ENCODE measurements at regions not wholly inside any gene's neighbourhood (a gene's known extent, or its start where the extent isn't known, plus 50 kb on each side); places are given as distances from the start of the nearest gene placed in this dataset.

DNA sequence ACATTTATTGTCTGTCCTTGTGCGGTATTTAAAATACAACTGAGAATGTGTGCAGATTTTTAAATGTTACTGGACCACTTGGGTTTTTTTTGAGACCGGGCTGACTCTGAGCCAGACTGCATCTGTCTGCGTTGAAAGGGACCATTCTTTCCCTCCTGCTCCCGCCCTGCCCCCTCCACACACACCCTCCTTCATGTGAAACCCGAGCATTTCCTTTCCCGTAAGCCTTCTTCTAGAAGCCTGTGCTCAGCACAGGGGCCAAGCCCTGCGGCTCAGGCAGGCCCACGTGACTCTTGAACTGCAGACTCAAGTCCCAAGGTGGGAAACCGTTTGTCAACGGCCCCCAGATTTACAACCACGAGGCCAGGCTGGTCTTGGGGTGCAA is 82.7 kb upstream of the FOXC1 start:
- in situ Hi-C loops (cut with HindIII; ENCODE audit: low pct_unique_long_range_greater_than_20kb, low sequenced_read_pairs): no loop called here
- no peak for TF ChIP-seq JUND (IDR thresholded peaks at IDR 0.05; ENCODE audit: low read depth)
- no peak for DNase-seq (ENCODE audit: low read depth in 1 of 2, low spot score in 1 of 2)

DNA sequence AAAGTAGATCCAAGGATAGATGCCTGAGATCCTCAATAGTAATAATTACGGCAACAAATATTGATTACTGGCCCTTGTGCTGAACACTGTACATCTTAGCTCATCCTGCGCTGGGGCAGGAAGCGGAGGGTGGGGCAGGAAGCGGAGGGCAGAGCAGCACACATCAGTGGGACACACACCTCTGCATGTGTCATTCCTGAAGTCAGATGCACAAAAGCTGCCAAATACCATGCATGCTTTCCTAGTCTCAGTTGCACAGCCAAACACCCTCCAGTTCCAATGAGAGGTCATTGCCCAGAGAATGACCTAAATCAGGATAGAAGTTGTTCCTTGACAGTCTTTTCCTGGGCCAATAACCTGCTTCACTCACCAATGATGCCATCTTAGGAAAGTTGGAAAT is 74.4 kb upstream of the FOXC1 start:
- DNase-seq (ENCODE audit: low read depth in 1 of 2, low spot score in 1 of 2): peak in 1 of 2 experiments; percentile 20
- in situ Hi-C loops (cut with HindIII; ENCODE audit: low pct_unique_long_range_greater_than_20kb, low sequenced_read_pairs): no loop called here
- no peak for TF ChIP-seq JUND (IDR thresholded peaks at IDR 0.05; ENCODE audit: low read depth)

DNA sequence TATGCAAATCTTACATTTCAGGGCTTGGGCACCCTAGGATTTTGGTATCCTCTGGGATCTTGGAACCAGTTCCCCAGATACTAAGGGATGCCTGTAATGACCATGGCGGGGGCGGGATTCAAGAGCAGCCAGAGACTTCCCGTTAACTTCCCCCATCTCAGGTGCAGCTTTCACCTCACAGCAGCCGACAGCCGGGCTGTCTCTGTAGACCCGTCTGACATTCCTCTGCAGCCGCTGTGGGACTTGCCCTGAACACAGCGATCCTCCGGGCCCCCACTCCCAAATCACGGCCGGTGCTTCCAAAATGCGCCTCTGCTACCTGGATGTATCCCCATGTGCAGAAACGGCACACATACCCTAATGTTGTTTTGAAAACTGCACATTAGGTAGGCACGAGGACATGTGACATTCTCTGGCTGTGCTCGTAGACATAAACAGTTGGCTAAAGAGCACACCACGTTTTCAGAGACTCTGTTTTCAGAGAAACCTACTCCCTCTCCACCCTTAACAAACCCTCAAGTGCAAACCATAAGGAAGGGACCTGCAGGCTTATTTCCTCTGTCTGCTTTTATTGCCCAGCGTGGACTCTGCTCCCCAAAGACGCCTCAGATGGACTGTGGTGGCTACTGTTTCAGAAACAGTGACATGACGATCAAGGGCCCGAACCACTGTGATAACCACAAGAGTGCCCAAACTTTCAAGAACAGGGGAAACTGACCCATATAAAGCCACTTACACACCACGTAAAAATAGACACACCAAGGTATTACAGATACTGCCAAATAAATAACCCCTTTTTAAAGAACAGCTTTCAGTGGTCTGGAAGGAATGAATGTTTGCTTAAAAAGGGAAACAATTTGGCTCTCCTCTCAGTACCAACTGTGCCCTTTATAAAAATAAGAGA is 72.9 kb upstream of the FOXC1 start:
- no peak for DNase-seq (ENCODE audit: low read depth in 1 of 2, low spot score in 1 of 2)
- in situ Hi-C loops (cut with HindIII; ENCODE audit: low pct_unique_long_range_greater_than_20kb, low sequenced_read_pairs): no loop called here
- no peak for TF ChIP-seq JUND (IDR thresholded peaks at IDR 0.05; ENCODE audit: low read depth)

DNA sequence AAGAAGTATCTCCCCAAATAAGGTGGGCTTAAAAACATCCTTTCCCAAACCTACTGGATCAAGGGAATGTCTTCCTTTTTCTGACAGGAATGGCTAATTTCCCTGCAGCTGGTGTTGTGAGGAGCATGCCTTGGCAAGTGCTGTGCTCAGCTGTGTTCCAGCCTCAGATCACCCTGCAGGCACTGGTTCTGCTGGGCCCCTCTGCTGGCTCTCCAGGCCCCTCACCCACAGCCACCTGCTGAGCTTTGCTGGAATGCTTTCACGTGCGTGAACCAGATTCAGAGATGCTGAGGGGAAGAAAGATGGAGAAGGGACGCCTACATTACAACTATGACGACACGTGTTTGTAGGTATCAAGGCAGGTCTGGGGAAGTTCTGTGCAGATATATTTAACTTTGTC is 71.3 kb upstream of the FOXC1 start:
- in situ Hi-C loops (cut with HindIII; ENCODE audit: low pct_unique_long_range_greater_than_20kb, low sequenced_read_pairs): no loop called here

GRCh38 chr6:1538810-1539478 is 70.8 kb upstream of the FOXC1 start:
- no peak for DNase-seq (ENCODE audit: low read depth in 1 of 2, low spot score in 1 of 2)
- in situ Hi-C loops (cut with HindIII; ENCODE audit: low pct_unique_long_range_greater_than_20kb, low sequenced_read_pairs): no loop called here
- TF ChIP-seq JUND (IDR thresholded peaks at IDR 0.05; ENCODE audit: low read depth): no peak

More for the DNA sequence above, 71.3 kb upstream of the FOXC1 start:
- no peak for DNase-seq (ENCODE audit: low read depth in 1 of 2, low spot score in 1 of 2)
- TF ChIP-seq JUND (IDR thresholded peaks at IDR 0.05; ENCODE audit: low read depth): no peak

- in situ Hi-C loops (cut with HindIII; ENCODE audit: low pct_unique_long_range_greater_than_20kb, low sequenced_read_pairs): no loop called here
- no peak for DNase-seq (ENCODE audit: low read depth in 1 of 2, low spot score in 1 of 2)
- no peak for TF ChIP-seq JUND (IDR thresholded peaks at IDR 0.05; ENCODE audit: low read depth)
Observed at GRCh38 chr6:1540864-1541521, 68.7 kb upstream of the FOXC1 start.

DNA sequence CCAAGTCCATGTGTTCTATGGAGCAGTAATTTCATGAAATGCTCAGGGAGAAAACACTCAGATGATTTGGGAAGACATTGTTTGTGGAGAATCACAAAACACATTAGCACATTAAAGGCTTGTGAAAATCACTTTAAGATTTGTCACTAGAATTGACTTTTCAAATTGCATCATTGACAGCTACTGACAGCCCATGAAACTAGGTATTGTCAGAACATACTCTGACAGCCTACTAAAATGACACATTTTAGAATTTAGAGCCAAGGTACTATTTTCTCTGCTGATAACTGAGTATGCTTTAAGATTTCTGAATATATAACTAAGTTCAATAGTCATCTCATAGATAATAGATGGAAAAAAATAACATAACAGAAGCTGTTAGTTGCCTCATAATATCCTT is 67.4 kb upstream of the FOXC1 start:
- DNase-seq (ENCODE audit: low read depth in 1 of 2, low spot score in 1 of 2): no peak
- in situ Hi-C loops (cut with HindIII; ENCODE audit: low pct_unique_long_range_greater_than_20kb, low sequenced_read_pairs): no loop called here
- TF ChIP-seq JUND (IDR thresholded peaks at IDR 0.05; ENCODE audit: low read depth): no peak

- TF ChIP-seq JUND (IDR thresholded peaks at IDR 0.05; ENCODE audit: low read depth): no peak
- in situ Hi-C loops (cut with HindIII; ENCODE audit: low pct_unique_long_range_greater_than_20kb, low sequenced_read_pairs): no loop called here
- no peak for DNase-seq (ENCODE audit: low read depth in 1 of 2, low spot score in 1 of 2)
Observed at GRCh38 chr6:1542764-1543163, 67.0 kb upstream of the FOXC1 start.

GRCh38 chr6:1544000-1544399 is 65.7 kb upstream of the FOXC1 start:
- in situ Hi-C loops (cut with HindIII; ENCODE audit: low pct_unique_long_range_greater_than_20kb, low sequenced_read_pairs): no loop called here
- TF ChIP-seq JUND (IDR thresholded peaks at IDR 0.05; ENCODE audit: low read depth): no peak
- no peak for DNase-seq (ENCODE audit: low read depth in 1 of 2, low spot score in 1 of 2)

GRCh38 chr6:1544603-1545002 is 65.1 kb upstream of the FOXC1 start:
- no peak for TF ChIP-seq JUND (IDR thresholded peaks at IDR 0.05; ENCODE audit: low read depth)
- DNase-seq (ENCODE audit: low read depth in 1 of 2, low spot score in 1 of 2): no peak
- in situ Hi-C loops (cut with HindIII; ENCODE audit: low pct_unique_long_range_greater_than_20kb, low sequenced_read_pairs): no loop called here

DNA sequence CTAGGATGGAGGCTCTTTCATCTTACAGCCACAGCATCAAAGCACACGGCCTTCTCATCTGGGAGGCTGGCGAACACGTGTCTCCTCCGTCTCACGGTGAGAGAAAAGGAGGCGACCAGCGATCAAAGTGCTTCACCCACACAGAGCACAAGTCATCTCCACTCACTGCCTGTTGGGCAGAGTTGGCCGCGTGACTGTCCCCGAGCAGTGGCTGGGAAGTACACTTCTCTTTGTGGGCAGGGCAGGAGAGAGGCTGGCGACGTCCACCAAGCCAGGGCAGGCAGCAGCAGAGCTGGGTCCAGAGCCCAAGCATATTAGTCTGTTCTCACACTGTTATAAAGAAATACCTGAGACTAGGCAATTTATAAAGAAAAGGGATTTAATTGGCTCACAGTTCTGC is 64.1 kb upstream of the FOXC1 start:
- TF ChIP-seq JUND (IDR thresholded peaks at IDR 0.05; ENCODE audit: low read depth): no peak
- no peak for DNase-seq (ENCODE audit: low read depth in 1 of 2, low spot score in 1 of 2)
- in situ Hi-C loops (cut with HindIII; ENCODE audit: low pct_unique_long_range_greater_than_20kb, low sequenced_read_pairs): no loop called here

GRCh38 chr6:1547785-1548184 is 61.9 kb upstream of the FOXC1 start:
- in situ Hi-C loops (cut with HindIII; ENCODE audit: low pct_unique_long_range_greater_than_20kb, low sequenced_read_pairs): no loop called here
- no peak for TF ChIP-seq JUND (IDR thresholded peaks at IDR 0.05; ENCODE audit: low read depth)
- DNase-seq (ENCODE audit: low read depth in 1 of 2, low spot score in 1 of 2): no peak

GRCh38 chr6:1551249-1551648 is 58.5 kb upstream of the FOXC1 start:
- DNase-seq (ENCODE audit: low read depth in 1 of 2, low spot score in 1 of 2): no peak
- in situ Hi-C loops (cut with HindIII; ENCODE audit: low pct_unique_long_range_greater_than_20kb, low sequenced_read_pairs): no loop called here
- TF ChIP-seq JUND (IDR thresholded peaks at IDR 0.05; ENCODE audit: low read depth): no peak
